MCF 10A (cell line): ENCODE measurements at regions not wholly inside any gene's neighbourhood (a gene's known extent, or its start where the extent isn't known, plus 50 kb on each side); places are given as distances from the start of the nearest gene placed in this dataset.

Source experiments
- BruUV-seq: library from RNA; stranded (reverse); fragments of 400-500 nt; replicated peaks from 2 replicates; lab custom pipeline; 2021; lab: Mats Ljungman, UMichigan
- CTCF ChIA-PET: fragments of 300-600 bp; sonication (Branson Sonifier 250); formaldehyde crosslinking; extraction: SDS; loops from one replicate; lab custom pipeline; 2021; ENCODE audit warnings: antibody characterized with exemption, inconsistent platforms; lab: Yijun Ruan, JAX
- POLR2A ChIA-PET: fragments of 300-600, 350-650 bp; sonication (Branson Sonifier 250); formaldehyde crosslinking; extraction: SDS; loops from one replicate; lab custom pipeline; 2020; ENCODE audit warnings: antibody characterized with exemption, inconsistent platforms; lab: Yijun Ruan, JAX
- DNase-seq: peaks from one replicate; pipeline ENCODE4 v3.0.0-alpha.2; 2018; ENCODE audit not compliant: unreplicated experiment
- H3K27ac Mint-ChIP-seq: one replicate; pipeline ENCODE4 v1.8.0; 2022; ENCODE audit warnings: mild to moderate bottlenecking, low read depth, mixed read lengths; ENCODE audit not compliant: unreplicated experiment
- H3K27me3 Mint-ChIP-seq: one replicate; pipeline ENCODE4 v1.8.0; 2022; ENCODE audit warnings: mixed read lengths; ENCODE audit not compliant: insufficient read depth, unreplicated experiment
- H3K36me3 Mint-ChIP-seq: one replicate; pipeline ENCODE4 v1.8.0; 2022; ENCODE audit warnings: mild to moderate bottlenecking, moderate library complexity, mixed read lengths; ENCODE audit not compliant: insufficient read depth, unreplicated experiment
- H3K4me1 Mint-ChIP-seq: one replicate; pipeline ENCODE4 v1.8.0; 2022; ENCODE audit warnings: mixed read lengths; ENCODE audit not compliant: insufficient read depth, unreplicated experiment
- H3K4me3 Mint-ChIP-seq: one replicate; pipeline ENCODE4 v1.8.0; 2022; ENCODE audit warnings: mild to moderate bottlenecking, moderate library complexity, mixed read lengths; ENCODE audit not compliant: unreplicated experiment
- H3K9me3 Mint-ChIP-seq: one replicate; pipeline ENCODE4 v1.8.0; 2022; ENCODE audit warnings: mixed read lengths; ENCODE audit not compliant: unreplicated experiment
- intact Hi-C: fragments of 100-400 bp; cut with micrococcal nuclease; formaldehyde crosslinking; loops from 2 replicates; pipeline ENCODE4 v1.14.1; 2022
- TF ChIP-seq, protein P1 (sequence below): fragments of 200-600 bp; IDR thresholded peaks from one replicate; pipeline ENCODE4 v1.8.0; 2022; ENCODE audit warnings: antibody characterized with exemption, mild to moderate bottlenecking; ENCODE audit not compliant: unreplicated experiment

DNA sequence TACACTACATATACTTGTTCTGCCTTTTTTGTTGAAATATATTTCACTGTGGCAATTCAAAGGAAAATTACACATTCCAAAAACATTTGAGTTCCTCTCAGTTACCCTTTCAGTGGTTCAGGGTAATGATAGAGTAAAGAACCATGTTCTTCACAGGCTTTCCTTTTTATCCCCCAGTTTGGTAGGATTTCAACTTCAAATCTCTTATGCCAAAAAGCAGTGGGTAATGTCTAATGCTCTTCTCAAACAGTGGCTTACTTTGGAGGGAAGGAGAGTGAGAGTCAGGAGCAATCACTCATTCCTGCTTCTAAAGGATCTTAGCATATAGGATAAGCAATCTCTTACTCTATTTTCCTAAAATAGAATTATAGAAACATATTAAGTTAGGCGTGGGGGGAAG is 290.6 kb downstream of the ZEB2 start:
- Mint-ChIP-seq H3K27me3 (no peaks in the 10 kb centered on the region), H3K27ac (no peak overlapping the region), H3K4me1 (peaks cover 9% of the 10 kb centered on the region), H3K4me3 (no peak overlapping the region), H3K36me3 (no peaks in the 10 kb centered on the region), H3K9me3 (no peaks in the 10 kb centered on the region)
- no peak for DNase-seq
- POLR2A ChIA-PET: no interaction called here
- CTCF ChIA-PET: no interaction called here
- BruUV-seq: no TSS peak
- TF ChIP-seq, protein P1, sequence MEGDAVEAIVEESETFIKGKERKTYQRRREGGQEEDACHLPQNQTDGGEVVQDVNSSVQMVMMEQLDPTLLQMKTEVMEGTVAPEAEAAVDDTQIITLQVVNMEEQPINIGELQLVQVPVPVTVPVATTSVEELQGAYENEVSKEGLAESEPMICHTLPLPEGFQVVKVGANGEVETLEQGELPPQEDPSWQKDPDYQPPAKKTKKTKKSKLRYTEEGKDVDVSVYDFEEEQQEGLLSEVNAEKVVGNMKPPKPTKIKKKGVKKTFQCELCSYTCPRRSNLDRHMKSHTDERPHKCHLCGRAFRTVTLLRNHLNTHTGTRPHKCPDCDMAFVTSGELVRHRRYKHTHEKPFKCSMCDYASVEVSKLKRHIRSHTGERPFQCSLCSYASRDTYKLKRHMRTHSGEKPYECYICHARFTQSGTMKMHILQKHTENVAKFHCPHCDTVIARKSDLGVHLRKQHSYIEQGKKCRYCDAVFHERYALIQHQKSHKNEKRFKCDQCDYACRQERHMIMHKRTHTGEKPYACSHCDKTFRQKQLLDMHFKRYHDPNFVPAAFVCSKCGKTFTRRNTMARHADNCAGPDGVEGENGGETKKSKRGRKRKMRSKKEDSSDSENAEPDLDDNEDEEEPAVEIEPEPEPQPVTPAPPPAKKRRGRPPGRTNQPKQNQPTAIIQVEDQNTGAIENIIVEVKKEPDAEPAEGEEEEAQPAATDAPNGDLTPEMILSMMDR: no peak
- intact Hi-C loops: no loop called here

DNA sequence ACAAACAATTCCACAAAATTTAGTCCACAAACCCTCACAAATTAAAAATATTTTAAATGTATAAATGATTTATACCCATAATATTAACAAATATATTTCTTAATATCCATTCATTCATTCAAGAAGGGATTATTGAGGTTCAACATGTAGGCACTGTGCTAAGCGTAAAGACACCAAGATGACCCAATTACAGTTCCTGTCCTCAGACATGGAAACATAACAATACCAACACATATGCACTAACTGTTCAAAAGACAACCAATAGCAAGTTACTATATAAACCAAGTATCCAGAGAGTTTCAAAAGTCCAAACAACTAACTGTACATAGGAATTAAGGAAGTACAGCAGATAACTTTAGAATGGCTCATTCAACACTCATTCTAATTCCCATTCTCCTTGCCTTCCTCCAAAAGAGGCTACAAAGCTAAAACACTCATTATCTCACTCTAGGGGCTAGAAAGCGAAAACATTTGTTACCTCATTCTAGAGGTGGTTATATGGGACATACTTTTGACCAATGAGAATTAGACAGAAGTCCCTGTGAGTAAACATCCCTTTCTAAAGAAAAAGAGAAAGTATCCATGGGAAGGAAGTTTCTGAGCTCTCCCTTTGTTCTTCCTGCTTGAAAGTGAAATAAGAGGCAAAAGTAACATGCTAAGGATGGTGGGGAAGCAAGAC is 292.4 kb downstream of the ZEB2 start:
- Mint-ChIP-seq H3K27me3 (no peaks in the 10 kb centered on the region), H3K4me3 (no peak overlapping the region), H3K27ac (no peak overlapping the region), H3K9me3 (no peaks in the 10 kb centered on the region), H3K36me3 (no peaks in the 10 kb centered on the region), H3K4me1 (peaks cover 9% of the 10 kb centered on the region)
- ChIA-PET POLR2A (interaction anchor here (0.6 to 1.3 kb wide), 3 partner anchors 11 to 14 kb away, joined by 3 to 4 read pairs (median 4); no protein-coding TSS in a partner anchor), CTCF (no interaction called here)
- BruUV-seq: no TSS peak
- no peak for DNase-seq
- intact Hi-C loops: no loop called here
- TF ChIP-seq, protein P1: no peak

DNA sequence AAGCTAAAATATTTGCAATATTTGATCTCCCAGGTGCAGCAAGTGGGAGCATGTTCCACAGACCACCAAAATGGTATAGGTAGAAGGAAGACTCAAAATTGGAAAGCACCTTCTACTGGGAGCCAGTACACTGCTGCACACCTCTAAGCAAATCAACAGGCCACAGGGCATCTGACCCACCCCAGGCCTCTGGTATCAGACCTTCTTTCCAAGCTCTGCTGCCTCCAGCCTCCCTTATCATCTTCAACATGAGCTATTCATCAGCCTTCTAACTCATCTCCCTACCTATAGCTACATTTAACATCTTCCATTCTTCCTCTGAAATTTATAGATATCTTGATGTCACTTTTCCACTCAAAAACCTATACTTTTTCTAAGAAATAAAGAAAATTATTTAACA is 294.8 kb downstream of the ZEB2 start:
- POLR2A ChIA-PET: no interaction called here
- TF ChIP-seq, protein P1: no peak
- Mint-ChIP-seq H3K9me3 (no peaks in the 10 kb centered on the region), H3K27me3 (no peaks in the 10 kb centered on the region), H3K36me3 (no peaks in the 10 kb centered on the region), H3K4me3 (no peak overlapping the region), H3K27ac (no peak overlapping the region), H3K4me1 (peaks cover 3% of the 10 kb centered on the region)
- CTCF ChIA-PET: no interaction called here
- BruUV-seq: no TSS peak
- DNase-seq: no peak
- intact Hi-C loops: no loop called here

DNA sequence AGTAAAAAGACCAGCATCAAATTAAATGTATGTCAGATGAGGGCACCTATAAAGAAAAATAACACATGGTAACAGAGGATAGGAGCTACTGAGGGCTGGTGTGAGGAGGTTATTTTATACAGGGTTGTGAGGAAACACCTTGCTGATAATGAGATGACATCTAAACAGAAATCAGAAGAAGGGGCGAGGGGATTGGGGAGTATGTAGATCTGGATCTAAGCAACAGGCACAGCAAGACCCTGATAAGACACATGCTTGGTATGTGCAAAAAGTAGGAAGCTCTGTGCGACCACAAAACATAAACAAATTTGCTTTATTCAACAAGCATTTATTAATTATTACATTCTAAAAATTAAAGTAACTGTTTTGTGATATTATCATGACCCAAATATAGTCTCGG is 295.4 kb downstream of the ZEB2 start:
- H3K4me3 Mint-ChIP-seq: no peak overlapping the region
- no TSS peak for BruUV-seq
- no peaks in the 10 kb centered on the region for H3K9me3 Mint-ChIP-seq
- H3K27me3 Mint-ChIP-seq: no peaks in the 10 kb centered on the region
- H3K36me3 Mint-ChIP-seq: no peaks in the 10 kb centered on the region
- H3K27ac Mint-ChIP-seq: no peak overlapping the region
- POLR2A ChIA-PET: no interaction called here
- CTCF ChIA-PET: no interaction called here
- TF ChIP-seq, protein P1: no peak
- no peak for DNase-seq
- no peaks in the 10 kb centered on the region for H3K4me1 Mint-ChIP-seq
- intact Hi-C loops: no loop called here
